ENCODE measurements at regions not wholly inside any gene's neighbourhood (a gene's known extent, or its start where the extent isn't known, plus 50 kb on each side); places are given as distances from the start of the nearest gene placed in this dataset.

DNA sequence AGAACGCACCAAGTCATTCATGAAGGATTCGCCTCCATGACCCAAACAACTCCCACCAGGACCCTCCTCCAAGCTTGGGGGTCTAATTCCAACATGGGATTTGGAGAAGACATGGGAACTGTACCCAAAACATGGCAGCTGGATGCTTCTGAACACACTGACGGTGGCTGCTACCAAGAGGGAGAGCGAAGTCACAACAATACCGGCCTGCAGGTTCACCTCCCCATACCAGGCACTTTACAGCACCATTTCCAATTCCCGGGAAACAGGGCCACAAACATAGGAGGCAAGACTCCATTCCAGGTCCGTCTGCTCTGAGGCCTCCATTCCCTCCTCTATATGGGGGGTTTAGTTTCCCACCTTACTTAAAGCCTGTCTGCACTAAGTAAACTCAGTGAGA is 75.8 kb downstream of the LINC01488 start:
- Histone ChIP-seq H2BK12ac (ENCODE audit: insufficient read length, low read depth, low read length) (no peak overlapping the region), H2AFZ (ENCODE audit: low read length) (no peak overlapping the region), H3T11ph (ENCODE audit: low read length) (no peak overlapping the region), H2BK15ac (ENCODE audit: low read depth, low read length) (no peak overlapping the region), H3K4me1 (ENCODE audit: insufficient read depth, low read length) (no peaks in the 10 kb centered on the region), H4K5ac (ENCODE audit: insufficient read length, low read depth, low read length) (no peak overlapping the region), H3K56ac (ENCODE audit: insufficient read length, low read depth, low read length) (no peak overlapping the region), H3K9ac (ENCODE audit: extremely low read depth, insufficient read length, low read length) (no peak overlapping the region), H4K91ac (ENCODE audit: insufficient read length, low read depth, low read length) (no peak overlapping the region), H3K79me2 (ENCODE audit: insufficient read depth, low read length) (no peaks in the 10 kb centered on the region), H3K27ac (ENCODE audit: insufficient read length, low read depth, low read length) (no peak overlapping the region), H3K4me2 (ENCODE audit: insufficient read depth, insufficient read length, low read length) (no peak overlapping the region), H3K4ac (ENCODE audit: low read depth, low read length) (no peak overlapping the region), H3K23me2 (ENCODE audit: insufficient read length, low read depth, low read length, poor library complexity, severe bottlenecking) (no peaks in the 10 kb centered on the region), H3K79me1 (ENCODE audit: insufficient read depth, low read depth, low read length, poor library complexity, severe bottlenecking) (no peaks in the 10 kb centered on the region), H3K23ac (ENCODE audit: insufficient read length, low read depth, low read length) (no peak overlapping the region), H2BK20ac (ENCODE audit: low read depth, low read length, poor library complexity, severe bottlenecking) (no peak overlapping the region), H2AK5ac (ENCODE audit: insufficient read length, low read length) (no peak overlapping the region), H3K9me3 (ENCODE audit: control insufficient read depth, low read depth, low read length) (no peaks in the 10 kb centered on the region), H3K27me3 (ENCODE audit: insufficient read depth, low read length) (no peaks in the 10 kb centered on the region), H4K20me1 (ENCODE audit: control insufficient read depth, insufficient read depth, insufficient read length) (no peaks in the 10 kb centered on the region), H2BK5ac (ENCODE audit: insufficient read length, low read length) (no peak overlapping the region), H2BK120ac (ENCODE audit: low read depth, low read length, poor library complexity, severe bottlenecking) (no peak overlapping the region), H3K14ac (ENCODE audit: insufficient read depth, low read length) (no peak overlapping the region), H3K18ac (ENCODE audit: insufficient read length, low read depth, low read length) (no peak overlapping the region), H4K8ac (replicated peaks; ENCODE audit: insufficient read length, low read depth, low read length) (no peak overlapping the region)
- WGBS (ENCODE audit: extremely low coverage, insufficient read length, low lambda C conversion rate) = no CpG with 5 or more reads among the region's 7 CpGs
- Mint-ChIP-seq H3K27ac (no peak overlapping the region; a peak in 1 of 7 replicates), H3K4me3 (no peak overlapping the region), H3K36me3 (ENCODE audit: insufficient read depth in 1 of 3, low read depth in 3 of 3) (no peaks in the 10 kb centered on the region), H3K9me3 (peaks cover 0 to 7% of the 10 kb centered on the region in 2 experiments; a peak in 2 of 5 replicates), H3K4me1 (no peaks in the 10 kb centered on the region; a peak in 1 of 4 replicates), H3K27me3 (ENCODE audit: low read depth) (peaks cover 8% of the 10 kb centered on the region; the same call in 1 of the 2 replicates)
- TF ChIP-seq, protein P1, sequence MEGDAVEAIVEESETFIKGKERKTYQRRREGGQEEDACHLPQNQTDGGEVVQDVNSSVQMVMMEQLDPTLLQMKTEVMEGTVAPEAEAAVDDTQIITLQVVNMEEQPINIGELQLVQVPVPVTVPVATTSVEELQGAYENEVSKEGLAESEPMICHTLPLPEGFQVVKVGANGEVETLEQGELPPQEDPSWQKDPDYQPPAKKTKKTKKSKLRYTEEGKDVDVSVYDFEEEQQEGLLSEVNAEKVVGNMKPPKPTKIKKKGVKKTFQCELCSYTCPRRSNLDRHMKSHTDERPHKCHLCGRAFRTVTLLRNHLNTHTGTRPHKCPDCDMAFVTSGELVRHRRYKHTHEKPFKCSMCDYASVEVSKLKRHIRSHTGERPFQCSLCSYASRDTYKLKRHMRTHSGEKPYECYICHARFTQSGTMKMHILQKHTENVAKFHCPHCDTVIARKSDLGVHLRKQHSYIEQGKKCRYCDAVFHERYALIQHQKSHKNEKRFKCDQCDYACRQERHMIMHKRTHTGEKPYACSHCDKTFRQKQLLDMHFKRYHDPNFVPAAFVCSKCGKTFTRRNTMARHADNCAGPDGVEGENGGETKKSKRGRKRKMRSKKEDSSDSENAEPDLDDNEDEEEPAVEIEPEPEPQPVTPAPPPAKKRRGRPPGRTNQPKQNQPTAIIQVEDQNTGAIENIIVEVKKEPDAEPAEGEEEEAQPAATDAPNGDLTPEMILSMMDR (conservative IDR thresholded peaks at IDR 0.05) = no peak
- DNase-seq = no peak

Data from H9 (cell line).